CD4-positive, alpha-beta T cell (primary cell): ENCODE measurements at regions not wholly inside any gene's neighbourhood (a gene's known extent, or its start where the extent isn't known, plus 50 kb on each side); places are given as distances from the start of the nearest gene placed in this dataset.
"Not testable (repeated sequence)": the region's sequence is repeated elsewhere in the genome, so short reads cannot be mapped to it uniquely, and the experiment has no call there.

ENCODE experiments used
- ATAC-seq: fragments of 200-7000 bp; cut with Tn5 transposase; one replicate; pipeline ENCODE4 v1.10.0; 2022; ENCODE audit warnings: mild to moderate bottlenecking; ENCODE audit not compliant: poor library complexity
- CTCF ChIA-PET: fragments of 350-600 bp; sonication (Branson Sonifier 250); formaldehyde crosslinking; loops from one replicate; lab custom pipeline; 2021; ENCODE audit warnings: antibody characterized with exemption, inconsistent platforms; lab: Charles Lee
- POLR2A ChIA-PET: fragments of 350-600 bp; sonication (Branson Sonifier 250); formaldehyde crosslinking; loops from one replicate; lab custom pipeline; 2021; ENCODE audit warnings: antibody characterized with exemption, inconsistent platforms; lab: Charles Lee
- DNase-seq, 14 experiments: peaks; one replicate each; pipeline ENCODE4 v3.0.0-alpha.2; 2013 to 2020; ENCODE audit warnings: mixed read lengths in 2 of 14
- H3K27ac ChIP-seq, 2 donors: one replicate each; pipeline versions ENCODE4 v1.5.1 to v1.7.0; 2013; ENCODE audit warnings: low read length in 2 of 2, low read depth in 1 of 2, mild to moderate bottlenecking in 1 of 2
- H3K27me3 ChIP-seq, 2 experiments: 1 replicate in 1 of 2; 2 replicates in 1 of 2; pipeline versions ENCODE4 v1.6.1 to v1.7.0; 2013; ENCODE audit warnings: low read length in 2 of 2, control low read depth in 1 of 2, mild to moderate bottlenecking in 1 of 2, moderate library complexity in 1 of 2; ENCODE audit not compliant: insufficient read depth in 2 of 2, control insufficient read depth in 1 of 2
- H3K36me3 ChIP-seq: one replicate; pipeline ENCODE4 v1.6.1; 2013; ENCODE audit warnings: low read length, control low read depth; ENCODE audit not compliant: insufficient read depth
- H3K4me1 ChIP-seq: one replicate; pipeline ENCODE4 v1.6.1; 2013; ENCODE audit warnings: low read length, control low read depth; ENCODE audit not compliant: insufficient read depth
- H3K4me3 ChIP-seq: one replicate; pipeline ENCODE4 v1.5.1; 2013; ENCODE audit warnings: mild to moderate bottlenecking, low read length, moderate library complexity
- H3K9me3 ChIP-seq, 2 experiments: 1 replicate in 1 of 2; 2 replicates in 1 of 2; pipeline versions ENCODE4 v1.6.1 to v1.7.0; 2013; ENCODE audit warnings: low read length in 2 of 2, mild to moderate bottlenecking in 2 of 2, control low read depth in 1 of 2, moderate library complexity in 1 of 2; ENCODE audit not compliant: control insufficient read depth in 1 of 2, insufficient read depth in 1 of 2
- H3K27ac Mint-ChIP-seq: one replicate; pipeline ENCODE4 v1.8.0; 2020; ENCODE audit warnings: mixed read lengths
- H3K27me3 Mint-ChIP-seq: one replicate; pipeline ENCODE4 v1.8.0; 2021; ENCODE audit warnings: mixed read lengths
- H3K36me3 Mint-ChIP-seq: one replicate; pipeline ENCODE4 v1.8.0; 2021; ENCODE audit warnings: low read depth, mixed read lengths
- H3K4me1 Mint-ChIP-seq: one replicate; pipeline ENCODE4 v1.8.0; 2021; ENCODE audit warnings: low read depth, mixed read lengths
- H3K4me3 Mint-ChIP-seq: one replicate; pipeline ENCODE4 v1.8.0; 2020; ENCODE audit warnings: mild to moderate bottlenecking, mixed read lengths
- H3K9me3 Mint-ChIP-seq: one replicate; pipeline ENCODE4 v1.8.0; 2020; ENCODE audit warnings: mixed read lengths
- intact Hi-C, 2 experiments: fragments of 100-400 bp; cut with DNase I in 1 of 2; cut with micrococcal nuclease in 1 of 2; formaldehyde crosslinking; loops; one replicate each; pipeline versions ENCODE4 v1.15.1 to v1.9.0; 2023 to 2025; cut with DNase I, micrococcal nuclease
- TF ChIP-seq, protein P1 (sequence below): fragments of 200-600 bp; IDR thresholded peaks from one replicate; pipeline ENCODE4 v1.8.0; 2022; ENCODE audit warnings: antibody characterized with exemption, mild to moderate bottlenecking

DNA sequence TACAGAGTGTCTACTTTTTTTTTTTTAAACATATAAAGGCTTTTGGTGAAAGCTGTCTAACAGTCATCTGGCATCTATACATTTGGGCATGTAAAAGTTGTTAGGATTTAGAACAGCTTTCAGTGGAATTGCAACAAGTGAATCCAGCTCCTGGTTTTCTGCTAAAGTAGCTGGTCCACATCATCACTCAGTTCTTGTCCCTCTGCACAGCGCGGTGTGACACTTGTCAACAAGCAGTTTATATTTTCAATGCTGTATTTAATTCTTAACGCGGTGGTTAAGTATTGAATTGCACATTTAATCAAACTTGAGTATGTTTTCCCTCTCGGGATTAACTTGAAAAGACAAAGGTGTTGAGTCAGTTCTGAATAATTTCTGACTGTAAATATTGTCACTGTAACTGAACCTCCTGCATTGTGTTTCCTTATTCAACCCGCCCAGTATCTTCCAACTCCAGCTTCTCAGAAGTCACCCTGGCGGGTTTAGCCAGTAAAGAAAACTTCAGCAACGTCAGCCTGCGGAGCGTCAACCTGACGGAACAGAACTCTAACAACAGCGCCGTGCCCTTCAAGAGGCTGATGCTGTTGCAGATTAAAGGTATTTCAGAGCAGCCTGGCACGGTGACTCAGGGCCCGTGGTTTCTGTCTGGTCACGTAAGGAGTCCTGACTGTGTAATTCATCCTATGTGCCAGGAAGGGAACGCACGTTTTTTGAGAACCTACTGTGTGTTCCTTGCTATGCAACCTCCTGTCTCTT is 66.1 kb upstream of the LYZL2 start:
- intact Hi-C loops = loop anchor here in 1 of 2 experiments (5.0 kb wide), 1 partner anchor 1067 kb away; no protein-coding TSS in a partner anchor
- POLR2A ChIA-PET = interaction anchor here (0.7 to 1.5 kb wide), 2 partner anchors 8 to 9 kb away, joined by 3 to 10 read pairs; no protein-coding TSS in a partner anchor

DNA sequence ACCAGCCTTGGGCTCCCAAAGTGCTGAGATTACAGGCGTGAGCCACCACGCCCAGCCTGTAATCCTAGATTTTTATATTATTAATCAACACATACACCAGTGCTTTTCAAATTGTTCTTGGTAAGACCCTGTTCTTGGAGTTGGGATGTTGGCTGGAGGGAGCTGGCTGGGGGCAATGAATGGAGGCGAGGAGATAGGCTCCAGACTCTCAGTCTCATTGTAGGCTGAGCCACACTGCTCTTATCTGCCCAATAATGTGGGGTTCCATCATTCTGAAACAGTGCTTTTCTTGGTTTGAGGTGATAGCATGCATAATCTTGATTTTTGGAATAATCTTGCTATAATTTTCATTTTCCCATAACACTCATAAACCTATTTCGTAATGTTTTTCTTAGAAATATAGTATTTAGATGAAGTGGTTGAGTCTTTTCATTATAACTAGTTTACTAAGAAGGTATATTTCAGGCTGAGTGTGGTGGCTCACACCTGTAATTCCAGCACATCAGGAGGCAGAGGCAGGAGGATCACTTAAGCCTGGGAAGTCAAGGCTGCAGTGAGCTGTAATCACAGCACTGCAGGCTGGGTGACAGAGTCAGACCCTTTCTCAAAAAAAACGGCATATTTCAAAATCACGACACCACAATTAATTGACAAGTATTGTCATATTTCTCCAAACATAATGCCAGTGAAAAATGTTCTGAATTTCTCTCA is 65.1 kb upstream of the LYZL2 start:
- intact Hi-C loops = loop anchor here in 1 of 2 experiments (5.0 kb wide), 1 partner anchor 1068 kb away; no protein-coding TSS in a partner anchor
- Mint-ChIP-seq H3K27me3 (no peaks in the 10 kb centered on the region), H3K4me1 (peaks cover 42% of the 10 kb centered on the region), H3K36me3 (no peaks in the 10 kb centered on the region), H3K27ac (no peak overlapping the region), H3K4me3 (no peak overlapping the region), H3K9me3 (no peaks in the 10 kb centered on the region)
- TF ChIP-seq, protein P1, sequence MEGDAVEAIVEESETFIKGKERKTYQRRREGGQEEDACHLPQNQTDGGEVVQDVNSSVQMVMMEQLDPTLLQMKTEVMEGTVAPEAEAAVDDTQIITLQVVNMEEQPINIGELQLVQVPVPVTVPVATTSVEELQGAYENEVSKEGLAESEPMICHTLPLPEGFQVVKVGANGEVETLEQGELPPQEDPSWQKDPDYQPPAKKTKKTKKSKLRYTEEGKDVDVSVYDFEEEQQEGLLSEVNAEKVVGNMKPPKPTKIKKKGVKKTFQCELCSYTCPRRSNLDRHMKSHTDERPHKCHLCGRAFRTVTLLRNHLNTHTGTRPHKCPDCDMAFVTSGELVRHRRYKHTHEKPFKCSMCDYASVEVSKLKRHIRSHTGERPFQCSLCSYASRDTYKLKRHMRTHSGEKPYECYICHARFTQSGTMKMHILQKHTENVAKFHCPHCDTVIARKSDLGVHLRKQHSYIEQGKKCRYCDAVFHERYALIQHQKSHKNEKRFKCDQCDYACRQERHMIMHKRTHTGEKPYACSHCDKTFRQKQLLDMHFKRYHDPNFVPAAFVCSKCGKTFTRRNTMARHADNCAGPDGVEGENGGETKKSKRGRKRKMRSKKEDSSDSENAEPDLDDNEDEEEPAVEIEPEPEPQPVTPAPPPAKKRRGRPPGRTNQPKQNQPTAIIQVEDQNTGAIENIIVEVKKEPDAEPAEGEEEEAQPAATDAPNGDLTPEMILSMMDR = no peak
- Histone ChIP-seq H3K4me3 (no peak overlapping the region), H3K27me3 (no peaks in the 10 kb centered on the region), H3K4me1 (peaks cover 32% of the 10 kb centered on the region), H3K36me3 (no peaks in the 10 kb centered on the region), H3K9me3 (no peaks in the 10 kb centered on the region), H3K27ac (no peak overlapping the region)
- ChIA-PET CTCF (interaction anchor here (1.3 kb wide), 1 partner anchor 23 kb away, joined by 3 read pairs; no protein-coding TSS in a partner anchor), POLR2A (interaction anchor here (1.3 kb wide), 1 partner anchor 10 kb away, joined by 5 read pairs; no protein-coding TSS in a partner anchor)
- DNase-seq (no peak), ATAC-seq (no peak)

More for the DNA sequence above, 66.1 kb upstream of the LYZL2 start:
- CTCF ChIA-PET = interaction anchor here (1.0 to 1.3 kb wide), 3 partner anchors 8 to 22 kb away, joined by 3 read pairs; no protein-coding TSS in a partner anchor
- DNase-seq (peak; percentile 45 to 83 (median 67)), ATAC-seq (peak; percentile 91)
- not testable (repeated sequence) for H3K9me3 ChIP-seq, H3K27me3 ChIP-seq, H3K9me3 Mint-ChIP-seq, H3K36me3 Mint-ChIP-seq, H3K4me3 ChIP-seq, H3K36me3 ChIP-seq, H3K27ac ChIP-seq, H3K27me3 Mint-ChIP-seq
- H3K4me3 Mint-ChIP-seq = peak overlapping the region; percentile 28
- H3K4me1 Mint-ChIP-seq = peaks cover 52% of the 10 kb centered on the region
- TF ChIP-seq, protein P1 = peak; percentile 5
- peak overlapping the region; percentile 99 for H3K27ac Mint-ChIP-seq
- H3K4me1 ChIP-seq = peaks cover 41% of the 10 kb centered on the region

DNA sequence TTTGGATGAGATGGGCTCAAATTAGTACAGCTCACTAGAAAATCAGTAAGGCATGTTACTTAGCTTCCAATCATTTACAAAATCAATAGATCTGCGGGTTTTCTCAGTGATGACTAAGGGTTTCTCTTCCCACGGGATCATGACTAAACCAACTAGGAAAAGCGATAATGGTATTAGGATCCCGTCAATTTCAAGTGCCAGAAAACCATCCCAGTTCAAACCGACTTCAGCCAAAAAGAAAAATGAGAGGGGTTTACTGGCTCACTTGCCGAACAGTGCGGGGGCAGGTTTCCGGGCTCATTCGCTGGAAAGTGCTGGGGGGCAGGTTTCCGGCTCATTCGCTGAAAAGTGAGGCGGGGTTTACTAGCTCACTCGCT is 62.1 kb upstream of the LYZL2 start:
- Mint-ChIP-seq H3K27ac (no peak overlapping the region), H3K4me1 (peaks cover 16% of the 10 kb centered on the region), H3K36me3 (no peaks in the 10 kb centered on the region), H3K27me3 (peaks cover 12% of the 10 kb centered on the region), H3K9me3 (no peaks in the 10 kb centered on the region), H3K4me3 (no peak overlapping the region)
- intact Hi-C loops = no loop called here
- Histone ChIP-seq H3K4me3 (no peak overlapping the region), H3K9me3 (no peaks in the 10 kb centered on the region), H3K4me1 (peaks cover 11% of the 10 kb centered on the region), H3K27ac (no peak overlapping the region), H3K27me3 (peaks cover 0 to 7% of the 10 kb centered on the region in 2 experiments), H3K36me3 (no peaks in the 10 kb centered on the region)
- ChIA-PET CTCF (interaction anchor here (1.2 to 1.6 kb wide), 2 partner anchors 21 to 27 kb away, joined by 3 to 4 read pairs; no protein-coding TSS in a partner anchor), POLR2A (no interaction called here)
- DNase-seq = no peak
- TF ChIP-seq, protein P1 = no peak
- ATAC-seq = no peak

DNA sequence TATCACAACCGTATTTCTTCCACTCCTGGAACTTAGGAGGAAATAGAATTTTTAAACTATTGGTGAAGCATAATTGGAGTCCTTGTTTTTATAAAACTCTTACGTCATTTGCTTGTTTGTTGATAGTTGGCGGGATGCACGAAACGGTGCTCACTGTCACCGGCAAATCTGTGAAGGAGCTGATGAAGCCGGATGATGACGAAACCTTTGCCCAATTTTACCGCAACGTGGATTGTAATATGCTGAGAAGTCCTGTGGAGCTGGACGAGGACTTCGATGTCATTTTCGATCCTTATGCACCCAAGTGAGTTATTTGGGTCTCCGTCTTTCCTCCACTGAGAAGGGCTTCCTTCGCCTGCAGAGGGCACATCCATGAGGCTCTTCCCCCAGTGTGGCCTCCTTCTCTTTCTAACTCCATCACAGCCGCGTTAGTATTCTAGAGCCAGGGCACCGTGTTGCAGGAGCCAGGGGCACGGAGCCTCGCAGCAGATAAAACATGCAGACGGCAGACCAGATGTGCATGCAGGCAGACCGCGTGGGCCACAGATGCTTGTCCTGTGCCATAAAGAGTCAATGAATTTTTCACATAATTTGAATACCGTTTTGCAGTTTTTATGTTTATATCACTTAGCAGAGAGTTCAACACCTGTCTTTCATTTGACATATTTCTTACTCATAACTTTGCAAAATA is 61.5 kb upstream of the LYZL2 start:
- DNase-seq, H3K4me1 ChIP-seq, H3K36me3 Mint-ChIP-seq, H3K4me3 Mint-ChIP-seq, H3K27ac Mint-ChIP-seq, H3K9me3 Mint-ChIP-seq, ATAC-seq, POLR2A ChIA-PET, H3K4me3 ChIP-seq, H3K36me3 ChIP-seq, H3K27ac ChIP-seq, H3K9me3 ChIP-seq, intact Hi-C loops: not testable (repeated sequence)
- CTCF ChIA-PET = interaction anchor here (1.2 kb wide), 1 partner anchor 27 kb away, joined by 4 read pairs; no protein-coding TSS in a partner anchor
- peaks cover 0 to 13% of the 10 kb centered on the region in 2 experiments for H3K27me3 ChIP-seq
- H3K4me1 Mint-ChIP-seq = peaks cover 11% of the 10 kb centered on the region
- H3K27me3 Mint-ChIP-seq = peaks cover 18% of the 10 kb centered on the region
